GM19328 (cell line): ENCODE measurements at regions not wholly inside any gene's neighbourhood (a gene's known extent, or its start where the extent isn't known, plus 50 kb on each side); places are given as distances from the start of the nearest gene placed in this dataset.
"Not testable (repeated sequence)": the region's sequence is repeated elsewhere in the genome, so short reads cannot be mapped to it uniquely, and the experiment has no call there.

Experiments
- ATAC-seq: cut with Tn5 transposase; IDR thresholded peaks from one replicate; pipeline ENCODE4 v1.9.1; 2021; ENCODE audit warnings: mild to moderate bottlenecking, moderate library complexity; ENCODE audit not compliant: unreplicated experiment

GRCh38 chr3:73120710-73121109 lies 59.3 kb downstream of the EBLN2 start:
- no peak for ATAC-seq

DNA sequence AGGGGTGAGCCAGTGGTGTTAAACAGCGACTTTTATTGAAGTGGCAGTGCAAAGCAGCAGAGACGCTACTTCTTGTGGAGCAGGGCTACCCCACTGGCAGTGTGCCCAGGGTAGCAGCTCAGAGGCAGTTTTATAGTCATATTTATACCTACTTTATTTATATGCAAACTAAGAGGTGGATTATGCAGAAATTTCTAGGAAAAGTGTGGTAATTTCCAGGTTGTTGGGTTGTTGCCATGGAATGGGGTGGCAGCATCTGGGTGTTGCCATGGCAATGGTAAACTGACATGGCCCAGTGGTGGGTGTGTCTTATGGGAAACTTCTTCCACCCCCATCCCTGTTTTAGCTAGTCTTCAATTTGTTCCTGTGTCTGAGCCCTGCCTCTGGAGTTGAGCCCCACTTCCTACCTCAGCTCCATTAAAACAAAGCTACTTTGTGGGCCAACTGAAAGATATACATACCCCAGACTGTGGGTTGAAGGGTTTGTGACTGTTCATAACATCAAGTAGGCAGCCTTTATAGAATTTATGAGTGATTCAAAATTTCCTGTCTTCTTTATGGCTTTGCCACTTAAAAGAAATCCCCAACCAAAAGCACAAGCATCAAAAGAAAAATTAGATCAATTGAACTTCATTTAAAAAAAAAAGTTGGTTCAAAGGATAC lies 60.3 kb downstream of the EBLN2 start:
- no peak for ATAC-seq

- no peak for ATAC-seq
These were observed 72.6 kb downstream of the EBLN2 start for GRCh38 chr3:73134034-73134433.

GRCh38 chr3:73136941-73137340 lies 75.5 kb downstream of the EBLN2 start:
- no peak for ATAC-seq

DNA sequence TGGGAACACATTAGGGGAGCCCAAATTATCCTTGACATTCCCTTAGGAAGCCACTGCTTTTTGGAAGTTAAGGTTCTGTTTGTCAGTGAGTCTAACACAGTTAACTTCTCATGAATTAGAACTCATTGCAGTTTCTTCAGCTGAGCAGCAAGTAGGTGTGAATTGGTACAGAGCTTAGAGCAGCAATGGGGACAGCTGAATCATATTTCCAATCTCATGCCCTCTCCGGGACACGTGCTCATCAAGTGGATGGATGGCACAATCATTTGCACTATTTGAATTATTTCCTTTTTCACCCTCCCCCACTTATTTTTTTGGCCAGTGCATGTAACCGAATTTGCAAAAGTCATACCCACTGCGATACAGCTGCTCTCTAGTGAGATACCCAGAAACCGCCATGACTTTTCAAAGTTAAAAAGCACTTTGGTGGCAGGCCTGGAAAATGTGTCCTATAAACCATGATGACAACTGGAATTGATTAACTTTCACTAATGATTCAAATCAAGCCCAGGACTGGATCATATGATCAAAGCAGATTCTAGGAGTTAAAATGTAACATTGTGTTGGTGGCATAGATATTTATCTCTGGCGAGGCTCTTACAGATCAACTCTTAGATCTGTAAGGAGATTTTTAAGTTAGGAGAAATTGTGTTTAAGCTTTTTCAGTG lies 76.4 kb downstream of the EBLN2 start:
- ATAC-seq = no peak

- ATAC-seq = no peak
These were observed 79.4 kb downstream of the EBLN2 start for GRCh38 chr3:73140772-73141442.

- no peak for ATAC-seq
These were observed 80.1 kb downstream of the EBLN2 start for GRCh38 chr3:73141525-73141924.

DNA sequence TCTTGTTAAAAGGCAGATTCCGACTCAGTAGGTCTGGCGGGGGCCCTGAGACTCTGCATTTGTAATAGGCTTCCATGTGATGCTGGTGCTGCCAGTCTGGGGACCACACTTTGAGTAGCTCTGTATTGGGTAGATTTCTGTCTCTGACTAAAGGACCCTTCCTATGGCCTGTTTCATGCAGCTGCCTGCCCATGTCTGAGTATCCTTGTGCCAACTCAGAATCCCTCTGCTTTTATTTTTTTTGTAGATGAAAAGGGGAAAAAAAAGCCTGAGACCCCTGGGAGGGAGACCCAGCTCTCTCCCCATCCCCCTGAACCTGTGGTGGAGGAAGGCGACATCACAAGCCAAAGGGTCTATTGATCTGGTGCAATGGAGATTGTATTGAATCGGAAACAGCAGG lies 81.9 kb downstream of the EBLN2 start:
- ATAC-seq = no peak

- ATAC-seq = no peak
These were observed 82.4 kb downstream of the EBLN2 start for GRCh38 chr3:73143821-73144237.

- ATAC-seq = no peak
These were observed 82.8 kb downstream of the EBLN2 start for GRCh38 chr3:73144276-73144675.

- no peak for ATAC-seq
These were observed 83.4 kb downstream of the EBLN2 start for GRCh38 chr3:73144828-73145227.

- not testable (repeated sequence) for ATAC-seq
These were observed 86.0 kb downstream of the EBLN2 start for GRCh38 chr3:73147479-73147878.

DNA sequence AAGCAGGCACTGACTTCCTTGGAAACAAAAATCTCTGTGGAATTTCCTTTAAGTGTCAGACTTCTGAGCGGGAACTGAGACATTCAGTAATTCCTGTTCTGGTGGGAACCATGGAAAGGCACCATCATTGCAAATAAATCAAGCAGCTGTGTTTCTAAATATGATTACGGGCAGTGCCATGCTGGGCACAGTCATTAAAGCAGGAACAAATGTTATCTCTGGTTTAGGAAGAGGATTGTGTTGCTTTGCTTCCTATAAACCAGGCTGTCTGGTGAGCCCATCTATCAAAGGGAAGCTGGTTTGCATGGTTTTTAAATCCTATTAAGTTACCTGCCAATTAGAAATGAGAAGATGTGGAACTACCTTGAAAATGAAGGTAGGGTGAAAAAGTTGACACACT lies 86.7 kb downstream of the EBLN2 start:
- no peak for ATAC-seq

GRCh38 chr3:73148682-73149081 lies 87.2 kb downstream of the EBLN2 start:
- ATAC-seq = no peak

- no peak for ATAC-seq
These were observed 89.1 kb downstream of the EBLN2 start for GRCh38 chr3:73150369-73151130.

- not testable (repeated sequence) for ATAC-seq
These were observed 91.1 kb downstream of the EBLN2 start for GRCh38 chr3:73152571-73152970.

DNA sequence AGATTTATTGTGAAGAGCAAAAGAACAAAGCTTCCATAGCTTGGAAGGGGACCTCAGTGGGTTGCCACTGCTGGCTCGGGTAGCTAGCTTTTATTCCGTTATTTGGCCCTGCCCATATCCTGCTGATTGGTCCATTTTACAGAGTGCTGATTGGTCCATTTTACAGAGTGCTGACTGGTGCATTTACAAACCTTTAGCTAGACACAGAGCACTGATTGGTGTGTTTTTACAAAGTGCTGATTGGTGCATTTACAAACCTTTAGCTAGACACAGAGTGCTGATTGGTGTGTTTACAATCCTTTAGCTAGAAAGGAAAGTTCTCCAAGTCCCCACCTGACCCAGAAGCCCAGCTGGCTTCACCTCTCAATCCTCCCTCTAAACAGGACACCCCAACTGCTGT lies 91.6 kb downstream of the EBLN2 start:
- ATAC-seq = not testable (repeated sequence)

- not testable (repeated sequence) for ATAC-seq
These were observed 92.8 kb downstream of the EBLN2 start for GRCh38 chr3:73154261-73154660.

DNA sequence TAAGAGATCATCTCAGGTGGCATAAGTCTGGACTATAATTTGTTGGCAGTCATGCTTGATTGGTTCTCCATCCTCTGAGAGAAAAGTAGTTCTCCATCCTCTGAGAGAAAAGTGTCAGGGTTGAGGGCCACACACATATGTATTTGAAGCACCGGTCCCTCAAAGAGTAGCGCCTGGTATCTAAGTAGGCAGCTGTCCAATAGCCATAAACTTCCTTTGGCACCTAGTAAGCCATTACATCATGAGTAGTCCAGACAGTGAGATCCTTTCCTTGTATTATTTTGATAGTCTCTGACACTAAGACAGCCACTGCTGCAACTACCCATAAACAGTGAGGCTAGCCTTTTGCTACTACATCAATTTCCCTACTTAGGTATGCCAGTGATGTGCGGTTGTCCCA lies 94.0 kb downstream of the EBLN2 start:
- ATAC-seq = not testable (repeated sequence)

- ATAC-seq = no peak
These were observed 103.2 kb downstream of the EBLN2 start for GRCh38 chr3:73164622-73165021.

- ATAC-seq = no peak
These were observed 114.2 kb downstream of the EBLN2 start for GRCh38 chr3:73175698-73176097.
